Breast epithelium (tissue), 4 donors: ENCODE measurements at regions not wholly inside any gene's neighbourhood (a gene's known extent, or its start where the extent isn't known, plus 50 kb on each side); places are given as distances from the start of the nearest gene placed in this dataset.
"Not testable (repeated sequence)": the region's sequence is repeated elsewhere in the genome, so short reads cannot be mapped to it uniquely, and the experiment has no call there.

Experiments used
- DNase-seq, 2 donors: peaks; one replicate each; pipeline ENCODE4 v3.0.0-alpha.2; 2019; ENCODE audit warnings: low spot score in 2 of 2
- H3K27ac ChIP-seq, 2 donors: fragments of 200-600 bp; sonication (generic) in 1 of 2; one replicate each; pipeline ENCODE4 v1.5.1; 2016 to 2019; ENCODE audit warnings: mild to moderate bottlenecking in 1 of 2
- H3K27me3 ChIP-seq, 2 donors: fragments of 200-600 bp; sonication (generic) in 1 of 2; one replicate each; pipeline versions ENCODE4 v1.5.1 to v1.6.0; 2017 to 2019; ENCODE audit warnings: control low read depth in 1 of 2, mild to moderate bottlenecking in 1 of 2
- H3K36me3 ChIP-seq: fragments of 200-600 bp; one replicate; pipeline ENCODE4 v1.5.1; 2019
- H3K4me1 ChIP-seq, 2 donors: fragments of 200-600 bp; sonication (generic); one replicate each; pipeline ENCODE4 v1.5.1; 2016 to 2019; ENCODE audit warnings: control low read depth in 1 of 2
- H3K4me3 ChIP-seq, 3 donors: fragments of 200-600 bp; sonication (generic); 1 replicate in 2 of 3; 2 replicates in 1 of 3; pipeline ENCODE4 v1.5.1; 2016 to 2019; ENCODE audit warnings: mild to moderate bottlenecking in 3 of 3, moderate library complexity in 2 of 3
- H3K9me3 ChIP-seq, 2 donors: fragments of 200-600 bp; sonication (generic) in 1 of 2; one replicate each; pipeline ENCODE4 v1.5.1; 2016 to 2019; ENCODE audit warnings: control low read depth in 1 of 2
- POLR2A ChIP-seq: fragments of 450-650 bp; IDR thresholded peaks from one replicate; pipeline ENCODE4 v1.6.1; 2016; ENCODE audit warnings: antibody characterized with exemption, mild to moderate bottlenecking, moderate library complexity
- POLR2AphosphoS5 ChIP-seq, 3 donors: sonication (generic); formaldehyde crosslinking; IDR thresholded peaks; one replicate each; pipeline ENCODE4 v1.6.1; 2017; ENCODE audit warnings: antibody characterized with exemption in 3 of 3
- intact Hi-C: fragments of 100-400 bp; cut with DNase I; formaldehyde crosslinking; loops from one replicate; pipeline ENCODE4 v1.15.1; 2023; ENCODE audit warnings: low total_unique reads
- TF ChIP-seq, protein P1 (sequence below), 3 donors: fragments of 450-650 bp; IDR thresholded peaks; one replicate each; pipeline ENCODE4 v1.5.1; 2016 to 2017; ENCODE audit warnings: antibody characterized with exemption in 3 of 3, mild to moderate bottlenecking in 3 of 3, moderate library complexity in 3 of 3

DNA sequence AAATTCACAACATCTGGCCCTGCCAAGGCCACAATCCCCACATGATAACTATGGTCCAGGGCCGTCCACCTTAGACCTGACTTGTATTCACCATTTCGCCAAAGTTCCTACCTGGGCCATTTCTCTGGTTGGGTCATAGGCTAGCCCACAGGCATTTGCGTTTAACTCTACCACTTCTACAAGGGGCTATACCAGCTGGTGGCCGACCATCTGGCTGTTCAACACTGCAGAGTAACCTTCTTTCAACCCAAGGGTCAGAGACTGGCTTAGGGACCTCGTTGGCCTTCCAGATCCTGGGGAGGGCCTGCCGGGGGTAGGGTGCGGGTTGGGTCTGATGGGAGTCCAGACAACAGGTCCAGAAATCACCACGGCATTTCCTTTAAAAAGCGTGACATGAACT is 242.3 kb upstream of the C16orf82 start:
- H3K4me1 ChIP-seq, result no peaks in the 10 kb centered on the region
- intact Hi-C loops, result no loop called here
- H3K27ac ChIP-seq, result no peak overlapping the region
- H3K4me3 ChIP-seq, result no peak overlapping the region
- TF ChIP-seq, protein P1, sequence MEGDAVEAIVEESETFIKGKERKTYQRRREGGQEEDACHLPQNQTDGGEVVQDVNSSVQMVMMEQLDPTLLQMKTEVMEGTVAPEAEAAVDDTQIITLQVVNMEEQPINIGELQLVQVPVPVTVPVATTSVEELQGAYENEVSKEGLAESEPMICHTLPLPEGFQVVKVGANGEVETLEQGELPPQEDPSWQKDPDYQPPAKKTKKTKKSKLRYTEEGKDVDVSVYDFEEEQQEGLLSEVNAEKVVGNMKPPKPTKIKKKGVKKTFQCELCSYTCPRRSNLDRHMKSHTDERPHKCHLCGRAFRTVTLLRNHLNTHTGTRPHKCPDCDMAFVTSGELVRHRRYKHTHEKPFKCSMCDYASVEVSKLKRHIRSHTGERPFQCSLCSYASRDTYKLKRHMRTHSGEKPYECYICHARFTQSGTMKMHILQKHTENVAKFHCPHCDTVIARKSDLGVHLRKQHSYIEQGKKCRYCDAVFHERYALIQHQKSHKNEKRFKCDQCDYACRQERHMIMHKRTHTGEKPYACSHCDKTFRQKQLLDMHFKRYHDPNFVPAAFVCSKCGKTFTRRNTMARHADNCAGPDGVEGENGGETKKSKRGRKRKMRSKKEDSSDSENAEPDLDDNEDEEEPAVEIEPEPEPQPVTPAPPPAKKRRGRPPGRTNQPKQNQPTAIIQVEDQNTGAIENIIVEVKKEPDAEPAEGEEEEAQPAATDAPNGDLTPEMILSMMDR (IDR thresholded peaks at IDR 0.05), result no peak
- TF ChIP-seq POLR2AphosphoS5 (IDR thresholded peaks at IDR 0.05), result no peak
- no peak for TF ChIP-seq POLR2A
- DNase-seq, result no peak
- no peaks in the 10 kb centered on the region for H3K9me3 ChIP-seq
- no peaks in the 10 kb centered on the region for H3K36me3 ChIP-seq
- H3K27me3 ChIP-seq, result no peaks in the 10 kb centered on the region

DNA sequence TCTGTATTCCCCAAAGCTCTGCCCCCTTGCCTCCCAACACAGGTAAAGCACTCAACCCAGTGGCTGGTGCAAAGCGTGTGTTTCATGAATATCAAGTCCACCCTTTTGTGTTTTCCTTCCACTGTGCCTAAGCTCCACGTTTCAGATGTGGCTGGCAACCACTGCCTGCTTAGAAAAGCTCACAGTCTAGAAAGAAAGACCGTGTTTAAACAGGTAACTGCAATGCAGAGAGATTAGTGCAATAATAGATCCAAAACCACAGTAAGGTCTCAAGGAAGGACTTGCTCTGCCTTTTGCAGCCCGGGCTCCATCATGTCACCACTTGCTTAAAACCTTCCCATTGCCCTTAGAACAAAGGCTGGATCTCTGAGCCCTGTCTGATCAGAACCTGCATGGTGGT is 240.2 kb upstream of the C16orf82 start:
- no peaks in the 10 kb centered on the region for H3K4me1 ChIP-seq
- H3K27me3 ChIP-seq, result no peaks in the 10 kb centered on the region
- no peak overlapping the region for H3K4me3 ChIP-seq
- intact Hi-C loops, result no loop called here
- H3K27ac ChIP-seq, result no peak overlapping the region
- TF ChIP-seq POLR2A, result no peak
- TF ChIP-seq POLR2AphosphoS5 (IDR thresholded peaks at IDR 0.05), result no peak
- TF ChIP-seq, protein P1 (IDR thresholded peaks at IDR 0.05), result no peak
- no peaks in the 10 kb centered on the region for H3K36me3 ChIP-seq
- no peak for DNase-seq
- no peaks in the 10 kb centered on the region for H3K9me3 ChIP-seq

DNA sequence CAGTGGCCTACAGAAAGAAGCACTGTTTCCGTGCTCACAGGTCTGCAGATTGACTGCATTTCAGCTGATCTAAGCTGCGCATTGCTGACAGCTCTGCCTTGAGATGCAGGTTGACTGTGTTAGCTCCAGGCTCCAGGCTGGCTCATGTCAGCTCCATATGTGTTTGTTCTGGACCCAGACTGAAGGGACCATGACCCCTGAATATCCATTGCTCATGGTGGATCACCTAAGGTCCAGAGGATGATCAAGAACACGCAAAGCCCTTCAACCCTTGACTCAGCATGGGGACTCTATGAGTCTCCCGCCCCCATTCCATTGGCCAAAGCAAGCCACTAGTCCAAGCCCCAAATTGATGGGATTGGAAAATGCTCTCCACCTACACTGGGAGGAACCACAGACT is 239.3 kb upstream of the C16orf82 start:
- no peaks in the 10 kb centered on the region for H3K4me1 ChIP-seq
- no peak overlapping the region for H3K27ac ChIP-seq
- no peaks in the 10 kb centered on the region for H3K9me3 ChIP-seq
- intact Hi-C loops, result no loop called here
- no peaks in the 10 kb centered on the region for H3K36me3 ChIP-seq
- TF ChIP-seq POLR2AphosphoS5 (IDR thresholded peaks at IDR 0.05) (no peak), POLR2A (no peak)
- TF ChIP-seq, protein P1 (IDR thresholded peaks at IDR 0.05), result no peak
- no peaks in the 10 kb centered on the region for H3K27me3 ChIP-seq
- no peak overlapping the region for H3K4me3 ChIP-seq
- DNase-seq, result no peak

DNA sequence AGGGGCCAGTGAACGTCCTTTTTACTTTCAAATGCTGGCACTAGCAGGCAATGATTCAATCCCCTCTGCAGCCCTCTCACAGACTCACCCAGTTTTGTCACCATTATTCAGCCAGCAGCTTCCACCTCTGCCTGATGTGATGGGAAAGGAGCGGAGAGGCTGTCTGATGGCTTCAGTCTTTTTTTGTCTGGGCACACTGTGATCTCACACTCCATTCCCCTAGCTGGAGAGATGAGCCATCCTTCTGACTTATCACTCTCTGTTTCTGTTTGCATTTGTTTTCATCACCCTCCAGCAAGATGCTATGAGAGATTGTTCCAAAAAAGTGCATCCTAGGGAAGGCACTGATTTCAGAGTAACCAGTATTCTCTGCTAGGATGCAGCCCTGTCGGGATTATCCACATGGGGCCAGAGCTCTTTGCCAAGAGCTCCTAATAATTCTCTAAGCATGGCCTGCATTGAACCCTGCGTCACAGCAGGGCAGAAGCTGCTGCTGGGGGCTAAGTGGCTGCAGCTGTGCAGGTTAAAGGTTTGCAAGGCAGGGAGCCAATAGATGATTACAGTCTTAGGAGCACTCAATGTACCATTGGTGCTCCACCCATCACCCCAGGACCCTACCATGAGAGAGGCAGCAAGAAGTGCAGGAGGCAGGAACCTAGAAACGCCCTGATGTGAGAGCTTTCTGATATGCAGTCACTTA is 236.1 kb upstream of the C16orf82 start:
- Histone ChIP-seq H3K27me3 (no peaks in the 10 kb centered on the region), H3K27ac (no peak overlapping the region), H3K4me3 (no peak overlapping the region), H3K36me3 (no peaks in the 10 kb centered on the region), H3K4me1 (no peaks in the 10 kb centered on the region), H3K9me3 (no peaks in the 10 kb centered on the region)
- no peak for DNase-seq
- no peak for TF ChIP-seq POLR2AphosphoS5 (IDR thresholded peaks at IDR 0.05)
- TF ChIP-seq, protein P1 (IDR thresholded peaks at IDR 0.05), result no peak
- no peak for TF ChIP-seq POLR2A
- intact Hi-C loops, result no loop called here

DNA sequence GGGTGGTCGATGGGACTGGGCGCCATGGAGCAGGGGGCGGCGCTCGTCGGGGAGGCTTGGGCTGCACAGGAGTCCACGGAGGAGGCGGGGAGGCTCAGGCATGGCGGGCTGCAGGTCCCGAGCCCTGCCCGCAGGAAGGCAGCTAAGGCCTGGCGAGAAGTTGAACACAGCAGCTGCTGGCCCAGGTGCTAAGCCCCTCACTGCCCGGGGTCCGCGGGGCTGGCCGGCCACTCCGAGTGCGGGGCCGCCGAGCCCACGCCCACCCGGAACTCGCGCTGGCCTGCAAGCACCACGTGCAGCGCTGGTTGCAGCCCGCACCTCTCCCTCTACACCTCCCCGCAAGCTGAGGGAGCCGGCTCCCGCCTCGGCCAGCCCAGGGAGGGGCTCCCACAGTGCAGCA is 230.6 kb upstream of the C16orf82 start:
- not testable (repeated sequence) for DNase-seq

DNA sequence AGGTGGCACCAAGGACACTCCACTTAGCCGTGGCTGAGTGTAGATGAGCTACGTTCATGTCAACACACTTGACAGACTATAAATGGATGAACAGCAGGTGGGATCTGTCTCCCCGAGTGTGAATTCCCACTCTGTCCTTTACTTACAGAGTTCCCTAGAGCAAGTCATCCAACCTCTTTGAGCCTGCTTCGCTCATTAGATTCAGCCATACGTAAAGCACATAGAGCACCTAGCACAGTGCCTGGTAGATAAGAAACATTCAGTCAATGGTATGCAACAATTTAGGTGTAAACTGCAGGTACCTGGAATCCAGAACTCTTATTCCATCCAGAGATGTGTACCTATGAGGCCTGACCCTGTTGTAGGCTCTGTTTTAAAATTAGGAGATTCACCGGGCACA is 227.8 kb upstream of the C16orf82 start:
- no peaks in the 10 kb centered on the region for H3K36me3 ChIP-seq
- H3K27me3 ChIP-seq, result no peaks in the 10 kb centered on the region
- DNase-seq, result no peak
- H3K9me3 ChIP-seq, result peaks cover 0 to 5% of the 10 kb centered on the region in 2 donors
- H3K4me1 ChIP-seq, result no peaks in the 10 kb centered on the region
- H3K27ac ChIP-seq, result no peak overlapping the region
- TF ChIP-seq, protein P1 (IDR thresholded peaks at IDR 0.05), result no peak
- TF ChIP-seq POLR2A (no peak), POLR2AphosphoS5 (IDR thresholded peaks at IDR 0.05) (no peak)
- intact Hi-C loops, result no loop called here
- H3K4me3 ChIP-seq, result no peak overlapping the region

More for the DNA sequence above, 230.6 kb upstream of the C16orf82 start:
- H3K27me3 ChIP-seq, H3K4me1 ChIP-seq, H3K27ac ChIP-seq, intact Hi-C loops, H3K36me3 ChIP-seq, H3K4me3 ChIP-seq, H3K9me3 ChIP-seq: not testable (repeated sequence)
